Osteoblast (primary cell): ENCODE measurements at regions not wholly inside any gene's neighbourhood (a gene's known extent, or its start where the extent isn't known, plus 50 kb on each side); places are given as distances from the start of the nearest gene placed in this dataset.
"Not testable (repeated sequence)": the region's sequence is repeated elsewhere in the genome, so short reads cannot be mapped to it uniquely, and the experiment has no call there.

ENCODE experiments used
- DNase-seq: peaks from one replicate; pipeline ENCODE4 v3.0.0; 2011; ENCODE audit warnings: low spot score, mixed read lengths; ENCODE audit not compliant: insufficient read length; ENCODE audit errors: missing footprints
- H2AFZ ChIP-seq: 2 replicates; pipeline ENCODE4 v1.6.0; 2011; ENCODE audit warnings: mild to moderate bottlenecking, low read length
- H3K27ac ChIP-seq: 2 replicates; pipeline ENCODE4 v1.5.1; 2011; ENCODE audit warnings: mild to moderate bottlenecking, low read depth, low read length, moderate library complexity
- H3K27me3 ChIP-seq: 2 replicates; pipeline ENCODE4 v1.6.0; 2012; ENCODE audit warnings: mild to moderate bottlenecking, control low read depth, inconsistent platforms, low read length, moderate library complexity; ENCODE audit not compliant: insufficient read depth
- H3K36me3 ChIP-seq: 2 replicates; pipeline ENCODE4 v1.5.1; 2011; ENCODE audit warnings: mild to moderate bottlenecking, low read length, control low read depth, moderate library complexity; ENCODE audit not compliant: insufficient read depth
- H3K4me1 ChIP-seq: 2 replicates; pipeline ENCODE4 v1.5.1; 2011; ENCODE audit warnings: mild to moderate bottlenecking, low read length, control low read depth, moderate library complexity; ENCODE audit not compliant: insufficient read depth
- H3K4me2 ChIP-seq: 2 replicates; pipeline ENCODE4 v1.6.0; 2011; ENCODE audit warnings: mild to moderate bottlenecking, low read length; ENCODE audit not compliant: insufficient read depth
- H3K4me3 ChIP-seq: fragments of 200-600 bp; sonication (generic); 3 replicates; pipeline ENCODE4 v1.5.1; 2012; ENCODE audit warnings: mild to moderate bottlenecking, low read length, inconsistent platforms; ENCODE audit not compliant: insufficient read depth
- H3K79me2 ChIP-seq: 2 replicates; pipeline ENCODE4 v1.6.0; 2012; ENCODE audit warnings: mild to moderate bottlenecking, low read length, control low read depth, inconsistent platforms; ENCODE audit not compliant: insufficient read depth
- H3K9me3 ChIP-seq: 2 replicates; pipeline ENCODE4 v1.5.1; 2011; ENCODE audit warnings: low read depth, low read length, control low read depth
- H4K20me1 ChIP-seq: 2 replicates; pipeline ENCODE4 v1.6.0; 2012; ENCODE audit warnings: mild to moderate bottlenecking, low read length, control low read depth; ENCODE audit not compliant: insufficient read depth
- TF ChIP-seq, protein P1 (sequence below): IDR thresholded peaks from 2 replicates; pipeline ENCODE4 v1.5.1; 2011; ENCODE audit warnings: mild to moderate bottlenecking, low read depth, low read length, moderate library complexity; ENCODE audit errors: extremely low read depth

DNA sequence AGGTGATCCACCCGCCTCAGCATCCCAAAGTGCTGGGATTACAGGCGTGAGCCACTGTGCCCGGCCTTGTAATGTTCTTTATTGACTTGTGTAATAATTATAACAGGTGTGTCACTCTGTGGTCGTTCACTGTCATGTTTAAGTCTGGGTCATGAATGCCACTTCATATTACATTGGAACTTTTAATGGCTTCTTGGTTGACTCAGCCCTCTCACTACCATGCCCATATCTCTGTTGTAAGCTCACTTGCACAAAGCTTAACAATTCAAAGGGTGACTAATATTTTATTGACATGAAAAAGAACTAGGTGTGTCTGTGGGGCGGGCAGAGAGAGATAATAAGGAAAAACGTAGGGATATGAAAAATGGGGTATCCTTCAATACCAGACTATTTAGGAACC, 639.7 kb upstream of the ACTRT1 start:
- no peaks in the 10 kb centered on the region for H3K36me3 ChIP-seq
- H3K4me3 ChIP-seq, result no peak overlapping the region
- H3K9me3 ChIP-seq, result no peaks in the 10 kb centered on the region
- no peak overlapping the region for H2AFZ ChIP-seq
- H3K27me3 ChIP-seq, result no peaks in the 10 kb centered on the region
- no peak overlapping the region for H3K27ac ChIP-seq
- H3K4me2 ChIP-seq, result no peak overlapping the region
- no peak for DNase-seq
- H3K79me2 ChIP-seq, result no peaks in the 10 kb centered on the region
- no peaks in the 10 kb centered on the region for H3K4me1 ChIP-seq
- no peaks in the 10 kb centered on the region for H4K20me1 ChIP-seq
- TF ChIP-seq, protein P1, sequence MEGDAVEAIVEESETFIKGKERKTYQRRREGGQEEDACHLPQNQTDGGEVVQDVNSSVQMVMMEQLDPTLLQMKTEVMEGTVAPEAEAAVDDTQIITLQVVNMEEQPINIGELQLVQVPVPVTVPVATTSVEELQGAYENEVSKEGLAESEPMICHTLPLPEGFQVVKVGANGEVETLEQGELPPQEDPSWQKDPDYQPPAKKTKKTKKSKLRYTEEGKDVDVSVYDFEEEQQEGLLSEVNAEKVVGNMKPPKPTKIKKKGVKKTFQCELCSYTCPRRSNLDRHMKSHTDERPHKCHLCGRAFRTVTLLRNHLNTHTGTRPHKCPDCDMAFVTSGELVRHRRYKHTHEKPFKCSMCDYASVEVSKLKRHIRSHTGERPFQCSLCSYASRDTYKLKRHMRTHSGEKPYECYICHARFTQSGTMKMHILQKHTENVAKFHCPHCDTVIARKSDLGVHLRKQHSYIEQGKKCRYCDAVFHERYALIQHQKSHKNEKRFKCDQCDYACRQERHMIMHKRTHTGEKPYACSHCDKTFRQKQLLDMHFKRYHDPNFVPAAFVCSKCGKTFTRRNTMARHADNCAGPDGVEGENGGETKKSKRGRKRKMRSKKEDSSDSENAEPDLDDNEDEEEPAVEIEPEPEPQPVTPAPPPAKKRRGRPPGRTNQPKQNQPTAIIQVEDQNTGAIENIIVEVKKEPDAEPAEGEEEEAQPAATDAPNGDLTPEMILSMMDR, result no peak

DNA sequence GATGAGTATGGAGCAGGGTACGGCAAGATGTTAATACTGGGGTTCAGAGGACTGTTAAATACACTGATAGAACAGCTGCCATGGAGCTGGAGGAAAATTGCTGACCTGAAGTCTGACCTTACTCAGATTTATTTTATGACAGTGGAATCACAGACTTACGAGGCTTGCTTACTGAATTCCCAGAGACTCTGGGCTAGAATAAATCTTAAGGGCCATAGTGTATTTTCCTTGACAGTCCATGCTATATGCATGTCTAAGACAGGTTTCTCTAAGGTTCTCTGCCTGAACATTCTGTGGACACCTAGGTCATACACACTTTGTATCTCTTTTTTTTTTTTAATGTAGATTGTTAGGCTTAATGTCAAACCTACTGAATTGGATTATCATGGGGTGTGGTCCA, 633.2 kb upstream of the ACTRT1 start:
- H3K36me3 ChIP-seq, result no peaks in the 10 kb centered on the region

DNA sequence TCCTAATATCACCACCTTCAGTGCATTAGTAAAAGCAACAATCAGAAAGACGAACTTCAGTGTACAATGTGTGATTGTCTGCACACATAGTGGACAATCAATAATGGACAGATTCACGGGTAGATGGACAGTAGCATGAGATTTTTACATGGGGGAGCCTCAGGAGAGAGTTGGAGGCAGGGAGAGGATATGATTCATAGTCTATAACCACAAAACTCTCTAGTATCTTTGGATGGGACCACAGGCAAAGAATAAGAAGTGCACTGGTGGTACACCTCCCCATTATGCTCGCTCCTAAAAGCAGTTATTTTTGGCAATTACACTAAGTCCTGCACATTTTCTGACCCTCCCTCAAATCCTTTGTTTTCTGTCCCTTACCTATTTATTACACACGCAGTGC, 624.4 kb upstream of the ACTRT1 start:
- no peaks in the 10 kb centered on the region for H3K79me2 ChIP-seq
- H3K27me3 ChIP-seq, result no peaks in the 10 kb centered on the region
- H2AFZ ChIP-seq, result no peak overlapping the region
- H3K4me3 ChIP-seq, result no peak overlapping the region
- H3K4me2 ChIP-seq, result no peak overlapping the region
- no peaks in the 10 kb centered on the region for H3K4me1 ChIP-seq
- no peaks in the 10 kb centered on the region for H3K9me3 ChIP-seq
- DNase-seq, result no peak
- no peak overlapping the region for H3K27ac ChIP-seq
- H4K20me1 ChIP-seq, result no peaks in the 10 kb centered on the region
- H3K36me3 ChIP-seq, result no peaks in the 10 kb centered on the region
- TF ChIP-seq, protein P1, result no peak

More for the DNA sequence above, 633.2 kb upstream of the ACTRT1 start:
- Histone ChIP-seq H3K27me3 (no peaks in the 10 kb centered on the region), H3K4me3 (no peak overlapping the region), H3K4me1 (no peaks in the 10 kb centered on the region), H3K27ac (no peak overlapping the region), H3K79me2 (no peaks in the 10 kb centered on the region), H4K20me1 (no peaks in the 10 kb centered on the region), H3K9me3 (no peaks in the 10 kb centered on the region), H3K4me2 (no peak overlapping the region), H2AFZ (no peak overlapping the region)
- DNase-seq, result no peak
- TF ChIP-seq, protein P1, result no peak

DNA sequence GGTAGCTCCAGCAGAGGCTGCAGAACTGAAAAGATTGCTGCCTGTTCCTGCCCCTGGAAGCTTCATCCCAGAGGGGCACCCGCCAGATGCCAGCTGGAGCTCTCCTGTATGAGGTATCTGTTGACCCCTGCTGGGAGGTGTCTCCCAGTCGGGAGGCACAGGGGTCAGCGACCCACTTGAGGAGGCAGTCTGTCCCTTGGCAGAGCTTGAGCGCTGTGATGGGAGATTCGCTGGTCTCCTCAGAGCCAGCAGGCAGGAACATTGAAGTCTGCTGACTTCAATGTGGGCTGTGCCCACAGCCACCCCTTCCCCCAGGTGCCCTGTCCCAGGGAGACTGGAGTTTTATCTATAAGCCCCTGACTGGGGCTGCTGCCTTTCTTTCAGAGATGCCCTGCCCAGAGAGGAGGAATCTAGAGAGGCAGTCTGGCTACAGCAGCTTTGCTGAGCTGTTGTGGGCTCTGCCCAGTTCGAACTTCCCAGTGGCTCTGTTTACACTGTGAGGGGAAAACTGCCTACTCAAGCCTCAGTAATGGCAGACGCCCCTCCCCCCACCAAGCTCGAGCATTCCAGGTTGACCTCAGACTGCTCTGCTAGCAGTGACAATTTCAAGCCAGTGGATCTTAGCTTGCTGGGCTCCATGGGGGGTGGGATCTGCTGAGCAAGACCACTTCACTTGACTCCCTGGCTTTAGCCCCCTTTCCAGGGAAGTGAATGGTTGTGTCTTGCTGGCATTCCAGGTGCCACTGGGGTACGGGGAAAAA, 622.3 kb upstream of the ACTRT1 start:
- not testable (repeated sequence) for H3K27ac ChIP-seq, H3K36me3 ChIP-seq, H3K4me2 ChIP-seq, H3K27me3 ChIP-seq, H4K20me1 ChIP-seq, H3K4me3 ChIP-seq, H2AFZ ChIP-seq, H3K9me3 ChIP-seq, DNase-seq, H3K4me1 ChIP-seq, H3K79me2 ChIP-seq
